CD4-positive, alpha-beta T cell treated with Interleukin-4 for 4 hours (primary cell): ENCODE measurements at regions not wholly inside any gene's neighbourhood (a gene's known extent, or its start where the extent isn't known, plus 50 kb on each side); places are given as distances from the start of the nearest gene placed in this dataset.

Source experiments
- DNase-seq: peaks from one replicate; pipeline ENCODE4 v3.0.0-alpha.2; 2020

- no peak for DNase-seq
Observed at GRCh38 chr15:95470997-95471689, 859.4 kb upstream of the NR2F2 start.

- DNase-seq, result no peak
Observed at GRCh38 chr15:95471690-95472086, 858.8 kb upstream of the NR2F2 start.

DNA sequence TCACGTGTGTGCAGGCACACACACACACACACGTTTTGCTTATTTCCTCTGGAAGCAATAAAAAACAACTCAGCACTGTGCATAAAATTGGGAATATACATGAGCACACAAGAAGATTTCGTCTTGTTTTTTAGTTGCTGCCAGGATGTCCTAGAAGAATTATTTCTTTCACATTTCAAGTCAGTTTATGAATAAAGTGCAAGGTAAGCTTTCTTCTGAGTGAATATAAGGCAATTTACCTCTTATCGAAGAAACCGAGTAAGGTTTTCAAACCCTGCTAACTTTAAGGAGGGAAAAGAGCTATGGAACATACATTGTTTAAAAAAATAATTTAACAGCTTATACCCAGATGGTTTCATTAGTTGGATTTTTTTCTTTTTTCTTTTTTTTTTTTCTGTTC is 855.4 kb upstream of the NR2F2 start:
- no peak for DNase-seq

DNA sequence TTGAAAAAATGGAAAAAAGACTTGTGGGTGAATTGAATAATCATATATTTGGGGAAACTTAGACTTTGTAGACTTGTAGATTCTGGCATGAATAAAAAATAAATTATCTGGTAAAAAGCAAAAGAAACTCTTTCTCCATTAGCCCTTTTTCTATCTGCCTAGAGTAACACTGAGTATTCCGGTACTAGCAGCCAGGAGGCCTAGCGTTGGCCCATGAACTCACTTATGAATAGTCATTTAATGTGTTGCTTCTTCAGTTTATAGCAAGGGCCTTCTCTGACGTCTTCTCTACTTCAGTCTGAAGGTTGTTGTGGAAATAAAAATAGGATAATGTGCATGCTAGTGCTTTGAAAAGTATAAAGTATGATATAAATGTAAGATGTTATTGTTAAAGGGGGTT is 851.2 kb upstream of the NR2F2 start:
- no peak for DNase-seq

DNA sequence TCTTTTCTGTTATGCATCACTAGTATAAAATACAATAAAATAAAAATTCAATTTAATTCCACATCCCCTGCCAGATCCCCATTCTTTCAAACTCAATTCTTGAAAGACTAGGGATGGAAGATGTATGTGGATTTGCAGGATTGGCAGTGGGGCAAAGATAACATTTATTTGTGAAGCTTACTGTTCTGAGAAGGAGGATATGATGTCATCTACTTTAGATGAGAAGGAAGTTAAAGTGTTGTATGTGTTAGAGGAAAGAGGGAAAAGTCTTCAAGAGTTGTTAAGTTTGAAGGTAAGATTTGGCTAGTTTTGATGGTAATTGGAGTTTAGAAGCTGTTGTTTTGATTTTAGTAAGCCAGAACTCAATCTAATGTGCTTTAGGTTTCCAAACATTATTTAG is 845.1 kb upstream of the NR2F2 start:
- no peak for DNase-seq

- no peak for DNase-seq
Observed at GRCh38 chr15:95486224-95486623, 844.3 kb upstream of the NR2F2 start.

DNA sequence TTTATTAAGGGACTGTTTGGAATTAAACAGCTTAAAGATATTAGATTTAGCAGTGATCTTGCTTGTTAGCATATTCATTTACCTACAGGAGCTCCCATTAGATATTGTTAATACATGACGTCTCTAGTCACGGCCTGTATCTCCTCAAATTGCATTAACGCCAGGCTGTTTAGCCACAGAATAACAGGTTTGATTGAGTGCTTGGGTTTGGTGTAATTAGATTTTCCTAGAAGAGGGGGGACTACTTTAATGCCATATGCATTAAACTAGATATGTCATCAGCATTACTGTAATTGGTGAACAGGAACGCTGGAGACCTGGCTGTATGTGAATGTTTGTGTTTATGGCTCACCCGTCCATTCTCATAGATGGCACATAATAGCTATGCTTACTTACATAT is 841.4 kb upstream of the NR2F2 start:
- no peak for DNase-seq

GRCh38 chr15:95492388-95493070 is 838.0 kb upstream of the NR2F2 start:
- no peak for DNase-seq

- no peak for DNase-seq
Observed at GRCh38 chr15:95494971-95495541, 835.4 kb upstream of the NR2F2 start.

GRCh38 chr15:95497634-95498033 is 832.9 kb upstream of the NR2F2 start:
- DNase-seq, result no peak

DNA sequence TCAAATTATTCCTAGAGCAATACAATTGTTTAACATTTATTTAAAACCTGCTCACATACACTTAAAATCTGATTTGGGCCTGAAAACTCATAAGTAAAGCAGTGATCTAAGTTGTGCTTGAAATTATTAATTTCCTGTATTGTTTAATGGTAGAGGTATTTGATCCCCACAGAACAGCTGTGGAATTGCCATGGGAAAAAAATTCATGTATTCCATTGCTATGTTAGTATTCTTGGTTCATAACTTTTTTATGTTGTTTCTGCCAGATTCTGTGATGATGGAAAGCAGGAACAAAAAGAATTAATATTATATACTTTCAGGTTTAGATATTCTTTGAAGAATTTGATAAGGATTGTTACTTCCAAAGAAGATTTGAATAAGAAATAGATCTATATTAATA is 831.5 kb upstream of the NR2F2 start:
- no peak for DNase-seq

- no peak for DNase-seq
Observed at GRCh38 chr15:95499397-95499796, 831.1 kb upstream of the NR2F2 start.

DNA sequence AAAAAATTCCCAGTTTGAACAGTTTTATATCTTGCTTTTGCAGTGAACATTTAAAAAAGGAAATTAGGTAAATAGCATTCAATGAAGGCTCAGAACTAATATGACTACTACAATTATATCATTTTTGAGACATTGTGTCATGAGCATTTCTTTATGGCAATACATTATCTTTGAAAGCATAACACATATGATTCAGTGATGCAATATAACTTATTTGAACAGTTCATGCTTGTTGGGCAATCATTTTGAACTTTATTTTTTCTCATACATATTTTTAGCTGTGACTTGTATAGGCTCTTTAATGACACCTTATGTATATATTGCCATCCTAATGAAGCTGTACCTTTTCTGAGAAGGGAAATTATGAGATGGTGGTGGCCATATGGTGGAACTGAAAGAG is 828.6 kb upstream of the NR2F2 start:
- no peak for DNase-seq

DNA sequence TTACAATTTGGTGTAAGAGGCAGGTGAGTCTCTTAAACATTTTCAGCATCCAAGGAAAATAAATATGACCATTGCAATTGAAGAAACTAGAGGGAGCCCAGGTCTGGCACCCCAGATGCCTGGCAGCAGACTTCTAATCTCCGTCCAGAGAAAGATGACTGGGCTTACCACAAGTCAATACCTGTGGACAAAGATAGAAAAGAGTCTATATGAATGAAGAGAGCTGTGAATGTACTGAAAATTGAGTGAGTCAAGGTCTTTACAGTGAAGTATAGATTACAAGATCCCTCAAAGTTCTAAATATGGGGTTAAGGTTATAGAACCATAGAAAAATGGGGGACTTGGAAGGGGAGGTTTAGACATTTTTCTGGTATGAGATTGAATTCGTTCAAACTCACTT is 827.4 kb upstream of the NR2F2 start:
- no peak for DNase-seq

- DNase-seq, result no peak
Observed at GRCh38 chr15:95503640-95504225, 826.8 kb upstream of the NR2F2 start.

- no peak for DNase-seq
Observed at GRCh38 chr15:95511671-95512070, 818.8 kb upstream of the NR2F2 start.

DNA sequence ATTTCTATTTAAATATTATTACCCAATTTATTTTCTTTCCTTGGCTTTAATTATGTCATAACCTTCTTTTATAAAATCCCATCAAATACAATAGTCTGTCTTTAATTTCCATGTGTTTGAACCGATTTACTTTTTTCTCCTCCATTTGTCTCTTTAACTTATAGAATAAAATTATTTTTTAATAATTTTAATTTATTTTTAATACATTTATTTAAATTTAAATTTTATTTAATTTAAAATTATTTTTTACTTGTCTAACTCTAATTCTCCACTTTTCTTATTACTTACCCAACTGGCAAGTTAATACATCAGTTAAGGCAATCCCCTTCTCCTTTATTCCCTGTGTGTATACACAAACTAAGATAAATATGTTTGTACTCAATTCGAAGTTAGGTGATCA is 817.6 kb upstream of the NR2F2 start:
- no peak for DNase-seq

- DNase-seq, result no peak
Observed at GRCh38 chr15:95519887-95520286, 810.6 kb upstream of the NR2F2 start.

- DNase-seq, result no peak
Observed at GRCh38 chr15:95520511-95520910, 810.0 kb upstream of the NR2F2 start.

- no peak for DNase-seq
Observed at GRCh38 chr15:95520922-95521321, 809.6 kb upstream of the NR2F2 start.

DNA sequence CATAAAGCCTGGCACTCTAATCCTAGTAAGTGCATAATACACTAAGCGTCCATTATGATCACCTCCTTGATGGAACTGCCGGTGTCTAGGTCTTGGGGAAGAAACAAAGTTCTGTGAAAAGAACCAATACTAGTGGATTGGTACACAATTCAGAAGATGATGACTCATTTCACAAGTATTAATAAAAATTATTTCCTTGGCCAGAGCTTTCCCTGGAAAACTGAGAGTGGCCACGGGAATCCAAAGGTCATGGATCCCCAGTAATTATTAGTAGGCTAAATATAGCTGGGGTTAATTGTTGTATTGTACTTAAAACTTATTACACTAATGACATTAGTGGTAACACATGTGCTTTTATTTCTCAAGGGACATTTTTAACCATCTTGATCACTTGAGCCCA is 808.0 kb upstream of the NR2F2 start:
- DNase-seq, result no peak

DNA sequence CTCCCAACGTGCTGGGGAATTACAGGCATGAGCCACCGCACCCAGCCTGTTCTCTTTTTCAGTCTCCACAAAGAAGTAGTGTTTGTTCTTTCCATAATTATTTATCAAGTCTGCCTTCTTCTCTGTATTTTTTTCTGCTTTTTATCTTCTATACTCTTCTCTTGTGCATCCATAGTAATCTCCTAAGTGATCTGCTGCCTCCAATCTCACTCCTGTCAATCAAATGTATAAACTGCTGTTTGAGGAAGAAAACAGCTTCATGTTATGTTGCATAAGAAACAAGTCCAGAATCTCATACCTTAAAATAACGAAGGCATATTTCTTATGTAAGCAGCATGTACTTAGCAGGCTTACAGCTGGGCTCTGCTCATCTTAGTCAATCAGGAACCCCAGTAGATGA is 801.6 kb upstream of the NR2F2 start:
- no peak for DNase-seq

GRCh38 chr15:95536638-95537037 is 793.9 kb upstream of the NR2F2 start:
- no peak for DNase-seq

DNA sequence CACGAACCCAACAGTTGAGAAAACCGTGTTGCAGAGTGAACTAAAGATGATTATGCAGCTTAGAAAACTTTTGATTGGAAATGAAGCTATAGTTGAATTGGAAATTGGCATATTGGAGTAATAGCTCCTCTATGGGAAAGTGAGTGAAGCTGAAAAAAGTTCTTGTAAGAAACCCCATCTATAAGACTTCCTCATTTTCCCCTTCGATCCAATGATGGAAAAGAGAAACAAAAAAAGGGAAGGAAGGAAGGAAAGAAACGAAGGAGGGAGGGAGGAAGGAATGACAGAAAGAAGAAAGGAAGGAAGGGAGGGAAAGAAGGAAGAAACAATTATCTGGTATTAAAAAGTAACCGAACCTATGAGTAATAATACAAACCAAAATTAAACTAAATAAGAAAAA is 791.8 kb upstream of the NR2F2 start:
- no peak for DNase-seq
